SK-N-SH (cell line): ENCODE measurements at regions not wholly inside any gene's neighbourhood (a gene's known extent, or its start where the extent isn't known, plus 50 kb on each side); places are given as distances from the start of the nearest gene placed in this dataset.

Experiments
- EP300 ChIP-seq, 2 experiments: IDR thresholded peaks; 2 replicates each; pipeline versions ENCODE4 v1.4.0 to v1.6.1; 2012; ENCODE audit warnings: borderline replicate concordance in 1 of 2, low read depth in 1 of 2, low read length in 1 of 2
- MXI1 ChIP-seq: IDR thresholded peaks from 2 replicates; pipeline ENCODE4 v1.6.1; 2012; ENCODE audit warnings: mild to moderate bottlenecking, low read depth, low read length, improper control_type of control experiment
- NRF1 ChIP-seq: IDR thresholded peaks from 2 replicates; pipeline ENCODE4 v1.6.1; 2012; ENCODE audit warnings: low read depth, mild to moderate bottlenecking, low read length
- POLR2AphosphoS5 ChIP-seq: IDR thresholded peaks from 2 replicates; pipeline ENCODE4 v1.6.1; 2012; ENCODE audit warnings: low read depth, low read length
- SIN3A ChIP-seq: IDR thresholded peaks from 2 replicates; pipeline ENCODE4 v1.6.1; 2012; ENCODE audit warnings: low read depth, mild to moderate bottlenecking, low read length, moderate library complexity, borderline replicate concordance
- TAF1 ChIP-seq: IDR thresholded peaks from 2 replicates; pipeline ENCODE4 v1.6.1; 2012; ENCODE audit warnings: low read depth, mild to moderate bottlenecking, low read length, moderate library complexity, borderline replicate concordance
- YY1 ChIP-seq: IDR thresholded peaks from 2 replicates; pipeline ENCODE4 v1.4.0; 2012; ENCODE audit warnings: low read depth, mild to moderate bottlenecking
- TF ChIP-seq, protein P1 (sequence below): fragments of 200-600 bp; sonication (generic); IDR thresholded peaks from 2 replicates; pipeline ENCODE4 v1.6.1; 2017; ENCODE audit warnings: antibody characterized with exemption, mild to moderate bottlenecking, moderate library complexity
- TF ChIP-seq, protein P2 (sequence below): IDR thresholded peaks from 2 replicates; pipeline ENCODE4 v1.6.1; 2012; ENCODE audit warnings: mild to moderate bottlenecking, low read depth, low read length, moderate library complexity

DNA sequence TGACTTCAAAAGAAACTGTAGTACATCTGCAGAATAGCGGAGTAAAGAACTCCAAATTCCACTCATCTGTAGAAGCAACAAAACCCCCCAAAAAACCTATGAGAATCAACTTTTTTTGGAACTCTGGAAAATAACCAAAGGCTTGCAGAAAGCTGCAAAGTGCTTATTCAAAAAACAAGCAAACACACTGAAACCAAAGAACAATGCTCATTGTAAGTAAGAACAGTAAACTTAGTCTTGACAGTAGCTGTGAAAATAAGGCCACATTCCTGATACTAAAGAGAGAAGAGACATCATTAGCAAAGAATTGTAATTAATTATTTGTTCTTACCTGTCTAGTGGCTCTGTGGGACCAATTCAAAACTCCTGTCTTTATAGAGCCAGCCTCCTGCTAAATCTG is 534.3 kb upstream of the C16orf82 start:
- TF ChIP-seq, protein P1, sequence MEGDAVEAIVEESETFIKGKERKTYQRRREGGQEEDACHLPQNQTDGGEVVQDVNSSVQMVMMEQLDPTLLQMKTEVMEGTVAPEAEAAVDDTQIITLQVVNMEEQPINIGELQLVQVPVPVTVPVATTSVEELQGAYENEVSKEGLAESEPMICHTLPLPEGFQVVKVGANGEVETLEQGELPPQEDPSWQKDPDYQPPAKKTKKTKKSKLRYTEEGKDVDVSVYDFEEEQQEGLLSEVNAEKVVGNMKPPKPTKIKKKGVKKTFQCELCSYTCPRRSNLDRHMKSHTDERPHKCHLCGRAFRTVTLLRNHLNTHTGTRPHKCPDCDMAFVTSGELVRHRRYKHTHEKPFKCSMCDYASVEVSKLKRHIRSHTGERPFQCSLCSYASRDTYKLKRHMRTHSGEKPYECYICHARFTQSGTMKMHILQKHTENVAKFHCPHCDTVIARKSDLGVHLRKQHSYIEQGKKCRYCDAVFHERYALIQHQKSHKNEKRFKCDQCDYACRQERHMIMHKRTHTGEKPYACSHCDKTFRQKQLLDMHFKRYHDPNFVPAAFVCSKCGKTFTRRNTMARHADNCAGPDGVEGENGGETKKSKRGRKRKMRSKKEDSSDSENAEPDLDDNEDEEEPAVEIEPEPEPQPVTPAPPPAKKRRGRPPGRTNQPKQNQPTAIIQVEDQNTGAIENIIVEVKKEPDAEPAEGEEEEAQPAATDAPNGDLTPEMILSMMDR, result no peak
- no peak for TF ChIP-seq EP300 (IDR thresholded peaks at IDR 0.05; ENCODE audit: borderline replicate concordance in 1 of 2, low read depth in 1 of 2, low read length in 1 of 2)
- TF ChIP-seq TAF1, result no peak
- no peak for TF ChIP-seq SIN3A
- TF ChIP-seq, protein P2, sequence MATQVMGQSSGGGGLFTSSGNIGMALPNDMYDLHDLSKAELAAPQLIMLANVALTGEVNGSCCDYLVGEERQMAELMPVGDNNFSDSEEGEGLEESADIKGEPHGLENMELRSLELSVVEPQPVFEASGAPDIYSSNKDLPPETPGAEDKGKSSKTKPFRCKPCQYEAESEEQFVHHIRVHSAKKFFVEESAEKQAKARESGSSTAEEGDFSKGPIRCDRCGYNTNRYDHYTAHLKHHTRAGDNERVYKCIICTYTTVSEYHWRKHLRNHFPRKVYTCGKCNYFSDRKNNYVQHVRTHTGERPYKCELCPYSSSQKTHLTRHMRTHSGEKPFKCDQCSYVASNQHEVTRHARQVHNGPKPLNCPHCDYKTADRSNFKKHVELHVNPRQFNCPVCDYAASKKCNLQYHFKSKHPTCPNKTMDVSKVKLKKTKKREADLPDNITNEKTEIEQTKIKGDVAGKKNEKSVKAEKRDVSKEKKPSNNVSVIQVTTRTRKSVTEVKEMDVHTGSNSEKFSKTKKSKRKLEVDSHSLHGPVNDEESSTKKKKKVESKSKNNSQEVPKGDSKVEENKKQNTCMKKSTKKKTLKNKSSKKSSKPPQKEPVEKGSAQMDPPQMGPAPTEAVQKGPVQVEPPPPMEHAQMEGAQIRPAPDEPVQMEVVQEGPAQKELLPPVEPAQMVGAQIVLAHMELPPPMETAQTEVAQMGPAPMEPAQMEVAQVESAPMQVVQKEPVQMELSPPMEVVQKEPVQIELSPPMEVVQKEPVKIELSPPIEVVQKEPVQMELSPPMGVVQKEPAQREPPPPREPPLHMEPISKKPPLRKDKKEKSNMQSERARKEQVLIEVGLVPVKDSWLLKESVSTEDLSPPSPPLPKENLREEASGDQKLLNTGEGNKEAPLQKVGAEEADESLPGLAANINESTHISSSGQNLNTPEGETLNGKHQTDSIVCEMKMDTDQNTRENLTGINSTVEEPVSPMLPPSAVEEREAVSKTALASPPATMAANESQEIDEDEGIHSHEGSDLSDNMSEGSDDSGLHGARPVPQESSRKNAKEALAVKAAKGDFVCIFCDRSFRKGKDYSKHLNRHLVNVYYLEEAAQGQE, result no peak
- TF ChIP-seq NRF1, result no peak
- TF ChIP-seq YY1, result no peak
- no peak for TF ChIP-seq POLR2AphosphoS5
- no peak for TF ChIP-seq MXI1
